KOPT-K1 (cell line): ENCODE measurements at regions not wholly inside any gene's neighbourhood (a gene's known extent, or its start where the extent isn't known, plus 50 kb on each side); places are given as distances from the start of the nearest gene placed in this dataset.

ENCODE experiments used
- H3K27ac ChIP-seq: fragments of 200-600 bp; sonication (generic); 2 replicates; pipeline ENCODE4 v1.5.1; 2016; ENCODE audit warnings: antibody characterized with exemption, mild to moderate bottlenecking, low read depth, low read length; ENCODE audit not compliant: poor library complexity, severe bottlenecking
- H3K36me3 ChIP-seq: fragments of 200-600 bp; sonication (generic); 2 replicates; pipeline ENCODE4 v1.5.1; 2017; ENCODE audit warnings: antibody characterized with exemption, mild to moderate bottlenecking, low read length, moderate library complexity; ENCODE audit not compliant: insufficient read depth
- H3K9me3 ChIP-seq: fragments of 200-600 bp; sonication (generic); 2 replicates; pipeline ENCODE4 v1.5.1; 2017; ENCODE audit warnings: antibody characterized with exemption, low read length, mild to moderate bottlenecking; ENCODE audit not compliant: insufficient read depth, poor library complexity, severe bottlenecking

GRCh38 chr5:40317023-40317422 is 362.7 kb upstream of the PTGER4 start:
- Histone ChIP-seq H3K27ac (no peak overlapping the region), H3K9me3 (no peaks in the 10 kb centered on the region), H3K36me3 (no peaks in the 10 kb centered on the region)

GRCh38 chr5:40315126-40315525 is 364.6 kb upstream of the PTGER4 start:
- no peak overlapping the region for H3K27ac ChIP-seq
- H3K9me3 ChIP-seq = no peaks in the 10 kb centered on the region
- no peaks in the 10 kb centered on the region for H3K36me3 ChIP-seq

- H3K9me3 ChIP-seq = no peaks in the 10 kb centered on the region
- no peaks in the 10 kb centered on the region for H3K36me3 ChIP-seq
- no peak overlapping the region for H3K27ac ChIP-seq
Observed at GRCh38 chr5:40314275-40314674, 365.4 kb upstream of the PTGER4 start.

- Histone ChIP-seq H3K27ac (no peak overlapping the region), H3K9me3 (no peaks in the 10 kb centered on the region), H3K36me3 (no peaks in the 10 kb centered on the region)
Observed at GRCh38 chr5:40312205-40312604, 367.5 kb upstream of the PTGER4 start.

- no peaks in the 10 kb centered on the region for H3K9me3 ChIP-seq
- H3K36me3 ChIP-seq = no peaks in the 10 kb centered on the region
- H3K27ac ChIP-seq = no peak overlapping the region
Observed at GRCh38 chr5:40309851-40310250, 369.9 kb upstream of the PTGER4 start.

GRCh38 chr5:40308867-40309266 is 370.8 kb upstream of the PTGER4 start:
- Histone ChIP-seq H3K36me3 (no peaks in the 10 kb centered on the region), H3K9me3 (no peaks in the 10 kb centered on the region), H3K27ac (no peak overlapping the region)

GRCh38 chr5:40307920-40308319 is 371.8 kb upstream of the PTGER4 start:
- Histone ChIP-seq H3K27ac (no peak overlapping the region), H3K9me3 (no peaks in the 10 kb centered on the region), H3K36me3 (no peaks in the 10 kb centered on the region)

GRCh38 chr5:40306869-40307487 is 372.7 kb upstream of the PTGER4 start:
- H3K27ac ChIP-seq = no peak overlapping the region
- H3K36me3 ChIP-seq = no peaks in the 10 kb centered on the region
- no peaks in the 10 kb centered on the region for H3K9me3 ChIP-seq

GRCh38 chr5:40292006-40292405 is 387.7 kb upstream of the PTGER4 start:
- no peak overlapping the region for H3K27ac ChIP-seq
- no peaks in the 10 kb centered on the region for H3K9me3 ChIP-seq
- H3K36me3 ChIP-seq = no peaks in the 10 kb centered on the region

- Histone ChIP-seq H3K9me3 (no peaks in the 10 kb centered on the region), H3K36me3 (no peaks in the 10 kb centered on the region), H3K27ac (no peak overlapping the region)
Observed at GRCh38 chr5:40291338-40291737, 388.4 kb upstream of the PTGER4 start.

GRCh38 chr5:40288800-40289485 is 390.8 kb upstream of the PTGER4 start:
- Histone ChIP-seq H3K9me3 (no peaks in the 10 kb centered on the region), H3K27ac (no peak overlapping the region), H3K36me3 (no peaks in the 10 kb centered on the region)

- peaks cover 10% of the 10 kb centered on the region for H3K9me3 ChIP-seq
- no peak overlapping the region for H3K27ac ChIP-seq
- H3K36me3 ChIP-seq = no peaks in the 10 kb centered on the region
Observed at GRCh38 chr5:40284863-40285262, 394.9 kb upstream of the PTGER4 start.

GRCh38 chr5:40278881-40279280 is 400.8 kb upstream of the PTGER4 start:
- Histone ChIP-seq H3K36me3 (no peaks in the 10 kb centered on the region), H3K27ac (no peak overlapping the region), H3K9me3 (peaks cover 10% of the 10 kb centered on the region)

GRCh38 chr5:40277161-40277906 is 402.4 kb upstream of the PTGER4 start:
- H3K36me3 ChIP-seq = no peaks in the 10 kb centered on the region
- H3K9me3 ChIP-seq = peaks cover 10% of the 10 kb centered on the region
- H3K27ac ChIP-seq = no peak overlapping the region

GRCh38 chr5:40276426-40277102 is 403.2 kb upstream of the PTGER4 start:
- no peak overlapping the region for H3K27ac ChIP-seq
- H3K36me3 ChIP-seq = no peaks in the 10 kb centered on the region
- H3K9me3 ChIP-seq = peaks cover 8% of the 10 kb centered on the region
